ENCODE measurements at regions not wholly inside any gene's neighbourhood (a gene's known extent, or its start where the extent isn't known, plus 50 kb on each side); places are given as distances from the start of the nearest gene placed in this dataset.

GRCh38 chr15:62920682-62921502 lies 121.7 kb upstream of the TPM1 start:
- DNase-seq (ENCODE audit: low read depth): no peak
- no peaks in the 10 kb centered on the region for H3K36me3 ChIP-seq (ENCODE audit: control insufficient read depth, insufficient read depth, low read length)
- H3K27me3 ChIP-seq (ENCODE audit: control insufficient read depth, insufficient read depth, low read length): no peaks in the 10 kb centered on the region
- no peak overlapping the region for H3K4me3 ChIP-seq (ENCODE audit: low read depth, low read length)
- TF ChIP-seq, protein P1, sequence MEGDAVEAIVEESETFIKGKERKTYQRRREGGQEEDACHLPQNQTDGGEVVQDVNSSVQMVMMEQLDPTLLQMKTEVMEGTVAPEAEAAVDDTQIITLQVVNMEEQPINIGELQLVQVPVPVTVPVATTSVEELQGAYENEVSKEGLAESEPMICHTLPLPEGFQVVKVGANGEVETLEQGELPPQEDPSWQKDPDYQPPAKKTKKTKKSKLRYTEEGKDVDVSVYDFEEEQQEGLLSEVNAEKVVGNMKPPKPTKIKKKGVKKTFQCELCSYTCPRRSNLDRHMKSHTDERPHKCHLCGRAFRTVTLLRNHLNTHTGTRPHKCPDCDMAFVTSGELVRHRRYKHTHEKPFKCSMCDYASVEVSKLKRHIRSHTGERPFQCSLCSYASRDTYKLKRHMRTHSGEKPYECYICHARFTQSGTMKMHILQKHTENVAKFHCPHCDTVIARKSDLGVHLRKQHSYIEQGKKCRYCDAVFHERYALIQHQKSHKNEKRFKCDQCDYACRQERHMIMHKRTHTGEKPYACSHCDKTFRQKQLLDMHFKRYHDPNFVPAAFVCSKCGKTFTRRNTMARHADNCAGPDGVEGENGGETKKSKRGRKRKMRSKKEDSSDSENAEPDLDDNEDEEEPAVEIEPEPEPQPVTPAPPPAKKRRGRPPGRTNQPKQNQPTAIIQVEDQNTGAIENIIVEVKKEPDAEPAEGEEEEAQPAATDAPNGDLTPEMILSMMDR (IDR thresholded peaks at IDR 0.05; ENCODE audit: insufficient read depth, low read length, poor library complexity, severe bottlenecking): no peak

DNA sequence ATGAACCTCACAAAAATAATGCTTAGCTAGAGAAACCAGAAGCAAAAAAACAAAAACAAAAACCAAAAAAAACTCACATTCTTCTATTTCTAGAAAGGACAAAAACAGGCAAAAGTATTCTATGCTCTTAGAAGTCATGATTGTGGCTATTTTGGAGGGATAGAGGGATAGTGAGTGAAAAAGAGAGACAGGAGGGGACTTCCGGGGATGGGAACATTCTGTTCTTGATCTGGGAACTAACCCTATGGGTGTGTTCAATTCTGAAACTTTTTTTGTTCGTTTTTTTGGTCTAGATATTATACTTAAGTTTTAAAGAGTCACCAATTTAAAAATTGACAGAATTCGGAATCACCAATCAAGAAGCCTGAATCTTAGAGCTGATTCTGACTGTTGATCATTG lies 120.0 kb upstream of the TPM1 start:
- H3K4me3 ChIP-seq (ENCODE audit: low read depth, low read length): no peak overlapping the region
- TF ChIP-seq, protein P1 (IDR thresholded peaks at IDR 0.05; ENCODE audit: insufficient read depth, low read length, poor library complexity, severe bottlenecking): no peak
- H3K27me3 ChIP-seq (ENCODE audit: control insufficient read depth, insufficient read depth, low read length): no peaks in the 10 kb centered on the region
- no peak for DNase-seq (ENCODE audit: low read depth)
- no peaks in the 10 kb centered on the region for H3K36me3 ChIP-seq (ENCODE audit: control insufficient read depth, insufficient read depth, low read length)

- Histone ChIP-seq H3K4me3 (ENCODE audit: low read depth, low read length) (no peak overlapping the region), H3K27me3 (ENCODE audit: control insufficient read depth, insufficient read depth, low read length) (no peaks in the 10 kb centered on the region), H3K36me3 (ENCODE audit: control insufficient read depth, insufficient read depth, low read length) (no peaks in the 10 kb centered on the region)
- DNase-seq (ENCODE audit: low read depth): no peak
- TF ChIP-seq, protein P1 (IDR thresholded peaks at IDR 0.05; ENCODE audit: insufficient read depth, low read length, poor library complexity, severe bottlenecking): no peak
Observed at GRCh38 chr15:62925875-62926274, 116.7 kb upstream of the TPM1 start.

- TF ChIP-seq, protein P1 (IDR thresholded peaks at IDR 0.05; ENCODE audit: insufficient read depth, low read length, poor library complexity, severe bottlenecking): no peak
- H3K4me3 ChIP-seq (ENCODE audit: low read depth, low read length): no peak overlapping the region
- no peaks in the 10 kb centered on the region for H3K27me3 ChIP-seq (ENCODE audit: control insufficient read depth, insufficient read depth, low read length)
- DNase-seq (ENCODE audit: low read depth): no peak
- H3K36me3 ChIP-seq (ENCODE audit: control insufficient read depth, insufficient read depth, low read length): no peaks in the 10 kb centered on the region
Observed at GRCh38 chr15:62927196-62927595, 115.4 kb upstream of the TPM1 start.

- no peak for DNase-seq (ENCODE audit: low read depth)
- Histone ChIP-seq H3K27me3 (ENCODE audit: control insufficient read depth, insufficient read depth, low read length) (no peaks in the 10 kb centered on the region), H3K4me3 (ENCODE audit: low read depth, low read length) (no peak overlapping the region), H3K36me3 (ENCODE audit: control insufficient read depth, insufficient read depth, low read length) (no peaks in the 10 kb centered on the region)
- TF ChIP-seq, protein P1 (IDR thresholded peaks at IDR 0.05; ENCODE audit: insufficient read depth, low read length, poor library complexity, severe bottlenecking): no peak
Observed at GRCh38 chr15:62927836-62928235, 114.7 kb upstream of the TPM1 start.

Measured in kidney epithelial cell (primary cell).